ENCODE measurements at regions not wholly inside any gene's neighbourhood (a gene's known extent, or its start where the extent isn't known, plus 50 kb on each side); places are given as distances from the start of the nearest gene placed in this dataset.

GRCh38 chr17:11002417-11002816 is 164.5 kb upstream of the PIRT start:
- TF ChIP-seq, protein P1, sequence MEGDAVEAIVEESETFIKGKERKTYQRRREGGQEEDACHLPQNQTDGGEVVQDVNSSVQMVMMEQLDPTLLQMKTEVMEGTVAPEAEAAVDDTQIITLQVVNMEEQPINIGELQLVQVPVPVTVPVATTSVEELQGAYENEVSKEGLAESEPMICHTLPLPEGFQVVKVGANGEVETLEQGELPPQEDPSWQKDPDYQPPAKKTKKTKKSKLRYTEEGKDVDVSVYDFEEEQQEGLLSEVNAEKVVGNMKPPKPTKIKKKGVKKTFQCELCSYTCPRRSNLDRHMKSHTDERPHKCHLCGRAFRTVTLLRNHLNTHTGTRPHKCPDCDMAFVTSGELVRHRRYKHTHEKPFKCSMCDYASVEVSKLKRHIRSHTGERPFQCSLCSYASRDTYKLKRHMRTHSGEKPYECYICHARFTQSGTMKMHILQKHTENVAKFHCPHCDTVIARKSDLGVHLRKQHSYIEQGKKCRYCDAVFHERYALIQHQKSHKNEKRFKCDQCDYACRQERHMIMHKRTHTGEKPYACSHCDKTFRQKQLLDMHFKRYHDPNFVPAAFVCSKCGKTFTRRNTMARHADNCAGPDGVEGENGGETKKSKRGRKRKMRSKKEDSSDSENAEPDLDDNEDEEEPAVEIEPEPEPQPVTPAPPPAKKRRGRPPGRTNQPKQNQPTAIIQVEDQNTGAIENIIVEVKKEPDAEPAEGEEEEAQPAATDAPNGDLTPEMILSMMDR (IDR thresholded peaks at IDR 0.05; ENCODE audit: extremely low read depth, insufficient read depth, missing control alignments) = no peak
- in situ Hi-C loops (cut with MboI; ENCODE audit: low pct_unique_long_range_greater_than_20kb, low sequenced_read_pairs, unreplicated experiment) = no loop called here
- DNase-seq (ENCODE audit: low spot score) = no peak

- DNase-seq (ENCODE audit: low spot score) = no peak
- in situ Hi-C loops (cut with MboI; ENCODE audit: low pct_unique_long_range_greater_than_20kb, low sequenced_read_pairs, unreplicated experiment) = no loop called here
- TF ChIP-seq, protein P1 (IDR thresholded peaks at IDR 0.05; ENCODE audit: extremely low read depth, insufficient read depth, missing control alignments) = no peak
Measured at GRCh38 chr17:11001651-11002050, 163.8 kb upstream of the PIRT start.

DNA sequence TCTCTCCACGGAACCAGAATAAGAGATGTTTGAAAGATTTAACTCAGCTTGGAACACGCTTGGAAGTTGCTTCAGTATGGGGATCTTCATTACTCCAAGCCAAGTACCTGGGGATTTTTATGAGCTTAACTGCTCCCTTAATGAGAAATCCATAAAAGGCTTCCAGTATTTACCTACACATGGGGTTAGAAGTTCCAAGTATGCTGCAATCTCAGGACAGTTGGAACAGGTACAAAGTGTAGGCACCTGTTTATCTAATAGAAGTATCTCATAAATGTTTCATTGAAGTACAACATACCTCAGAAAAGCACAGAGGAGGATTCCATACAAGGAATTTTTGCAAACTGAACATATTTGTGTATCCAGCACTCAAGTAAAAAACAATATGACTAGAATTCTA is 161.6 kb upstream of the PIRT start:
- TF ChIP-seq, protein P1 (IDR thresholded peaks at IDR 0.05; ENCODE audit: extremely low read depth, insufficient read depth, missing control alignments) = no peak
- DNase-seq (ENCODE audit: low spot score) = no peak
- in situ Hi-C loops (cut with MboI; ENCODE audit: low pct_unique_long_range_greater_than_20kb, low sequenced_read_pairs, unreplicated experiment) = no loop called here

DNA sequence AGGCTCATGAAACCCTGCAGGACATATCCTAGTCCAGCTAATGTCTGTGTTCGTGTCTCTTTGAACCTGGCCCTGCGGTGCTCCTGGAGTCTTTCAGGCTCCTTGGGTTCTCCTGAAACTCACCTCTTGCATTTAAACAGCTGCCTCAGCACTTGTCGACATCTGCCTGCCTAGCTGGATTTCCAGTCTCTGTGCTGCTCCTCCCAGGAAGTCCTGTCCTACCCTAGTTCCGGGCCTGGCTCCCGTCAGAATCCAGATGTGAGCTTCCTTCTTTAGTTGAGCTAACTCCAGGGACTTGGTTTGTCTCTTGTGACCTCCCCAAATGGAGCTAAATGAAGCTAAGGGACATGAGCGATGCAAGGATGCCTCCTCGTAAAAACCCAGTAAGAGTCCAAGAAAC is 155.2 kb upstream of the PIRT start:
- no peak for DNase-seq (ENCODE audit: low spot score)
- TF ChIP-seq, protein P1 (IDR thresholded peaks at IDR 0.05; ENCODE audit: extremely low read depth, insufficient read depth, missing control alignments) = no peak
- in situ Hi-C loops (cut with MboI; ENCODE audit: low pct_unique_long_range_greater_than_20kb, low sequenced_read_pairs, unreplicated experiment) = no loop called here

DNA sequence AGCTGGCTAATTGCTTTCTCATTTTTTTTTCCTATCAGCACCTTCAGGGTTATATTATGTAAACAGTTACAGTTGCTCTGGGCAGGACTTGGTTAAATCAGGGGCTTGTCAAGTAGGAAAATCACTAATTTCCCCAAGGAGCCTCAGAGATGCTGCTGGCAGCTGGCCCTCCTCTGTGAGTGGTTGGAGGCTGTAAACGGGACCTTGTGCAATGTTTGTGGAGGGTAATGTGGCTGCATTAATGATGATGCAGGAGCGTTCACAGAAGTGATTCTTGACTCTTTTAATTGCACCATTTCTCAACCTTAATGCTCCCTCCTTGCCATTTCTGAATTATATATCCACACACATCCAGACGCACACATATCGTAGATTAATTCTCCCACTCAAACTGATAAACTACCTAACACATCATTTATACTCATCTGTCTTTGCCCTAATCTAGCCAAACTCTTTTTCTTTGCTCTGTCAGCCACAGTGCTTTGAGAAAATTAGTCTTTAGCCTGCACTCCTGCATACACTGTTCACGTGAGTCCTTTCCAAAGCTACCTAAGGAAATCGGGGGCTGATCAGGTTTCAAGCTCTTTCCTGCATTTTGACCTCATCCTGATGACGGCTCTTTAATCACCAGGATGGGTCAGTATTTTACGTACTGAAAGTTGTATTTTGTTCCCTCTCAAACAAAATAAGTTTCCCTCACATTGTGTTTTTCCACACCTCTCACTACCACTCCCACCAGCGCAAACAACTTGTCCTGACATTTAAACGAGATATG is 154.4 kb upstream of the PIRT start:
- no peak for DNase-seq (ENCODE audit: low spot score)
- in situ Hi-C loops (cut with MboI; ENCODE audit: low pct_unique_long_range_greater_than_20kb, low sequenced_read_pairs, unreplicated experiment) = no loop called here
- TF ChIP-seq, protein P1 (IDR thresholded peaks at IDR 0.05; ENCODE audit: extremely low read depth, insufficient read depth, missing control alignments) = no peak

DNA sequence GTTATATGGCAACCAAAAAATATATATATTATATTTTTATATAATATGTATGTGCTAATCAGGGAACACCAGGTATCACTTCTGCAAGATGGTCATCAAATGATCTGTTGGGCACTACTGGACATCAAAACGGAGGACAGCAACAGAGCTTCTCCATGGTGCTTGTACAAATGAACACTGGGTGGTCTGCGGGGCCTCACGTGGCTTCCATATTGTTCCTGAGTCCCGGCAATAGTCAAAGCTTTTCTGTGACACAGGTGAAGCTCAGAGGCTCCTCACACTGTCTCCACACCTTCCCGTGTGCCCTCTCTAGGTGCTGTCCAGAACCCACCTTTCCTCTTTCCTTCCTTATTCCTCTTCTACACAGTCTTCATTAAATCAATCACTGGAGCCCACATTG is 149.9 kb upstream of the PIRT start:
- DNase-seq (ENCODE audit: low spot score) = no peak
- TF ChIP-seq, protein P1 (IDR thresholded peaks at IDR 0.05; ENCODE audit: extremely low read depth, insufficient read depth, missing control alignments) = no peak
- in situ Hi-C loops (cut with MboI; ENCODE audit: low pct_unique_long_range_greater_than_20kb, low sequenced_read_pairs, unreplicated experiment) = no loop called here
